Trophoblast cell (in vitro differentiated cells and primary cell): ENCODE measurements at regions not wholly inside any gene's neighbourhood (a gene's known extent, or its start where the extent isn't known, plus 50 kb on each side); places are given as distances from the start of the nearest gene placed in this dataset.

Source experiments
- DNase-seq, 2 donors: peaks; one replicate each; pipeline ENCODE4 v3.0.0-alpha.2; 2016
- H2AFZ ChIP-seq: 2 replicates; pipeline ENCODE4 v1.6.1; 2013; ENCODE audit warnings: low read length, moderate library complexity, mild to moderate bottlenecking; ENCODE audit not compliant: insufficient read depth, poor library complexity
- H2AK5ac ChIP-seq: 2 replicates; pipeline ENCODE4 v1.6.1; 2013; ENCODE audit warnings: mild to moderate bottlenecking, low read length
- H2BK120ac ChIP-seq: 2 replicates; pipeline ENCODE4 v1.6.1; 2013; ENCODE audit warnings: low read length, mild to moderate bottlenecking, moderate library complexity; ENCODE audit not compliant: insufficient read depth, poor library complexity
- H2BK12ac ChIP-seq: 2 replicates; pipeline ENCODE4 v1.6.1; 2013; ENCODE audit warnings: mild to moderate bottlenecking, low read length, moderate library complexity
- H2BK5ac ChIP-seq: 2 replicates; pipeline ENCODE4 v1.6.1; 2013; ENCODE audit warnings: low read length, low read depth, moderate library complexity, mild to moderate bottlenecking; ENCODE audit not compliant: poor library complexity
- H3K14ac ChIP-seq: 2 replicates; pipeline ENCODE4 v1.6.1; 2013; ENCODE audit warnings: mild to moderate bottlenecking, low read length
- H3K18ac ChIP-seq: 2 replicates; pipeline ENCODE4 v1.6.1; 2013; ENCODE audit warnings: mild to moderate bottlenecking, low read length
- H3K23ac ChIP-seq: 2 replicates; pipeline ENCODE4 v1.6.1; 2013; ENCODE audit warnings: low read length
- H3K27ac ChIP-seq: 2 replicates; pipeline ENCODE4 v1.5.1; 2013; ENCODE audit warnings: low read depth, mild to moderate bottlenecking, inconsistent platforms, low read length, moderate library complexity
- H3K27me3 ChIP-seq: 2 replicates; pipeline ENCODE4 v1.6.1; 2013; ENCODE audit warnings: inconsistent platforms, mild to moderate bottlenecking, low read length, moderate library complexity; ENCODE audit not compliant: insufficient read depth
- H3K36me3 ChIP-seq, 2 experiments: 1 replicate in 1 of 2; 2 replicates in 1 of 2; pipeline ENCODE4 v1.6.1; 2013; ENCODE audit warnings: low read length in 2 of 2, mild to moderate bottlenecking in 2 of 2, moderate library complexity in 1 of 2; ENCODE audit not compliant: insufficient read depth in 2 of 2, control insufficient read depth in 1 of 2
- H3K4ac ChIP-seq: 2 replicates; pipeline ENCODE4 v1.6.1; 2013; ENCODE audit warnings: low read depth, mild to moderate bottlenecking, low read length, moderate library complexity
- H3K4me1 ChIP-seq, 2 experiments: 1 replicate in 1 of 2; 2 replicates in 1 of 2; pipeline ENCODE4 v1.6.1; 2013; ENCODE audit warnings: low read length in 2 of 2, mild to moderate bottlenecking in 2 of 2, moderate library complexity in 1 of 2; ENCODE audit not compliant: insufficient read depth in 2 of 2, control insufficient read depth in 1 of 2
- H3K4me2 ChIP-seq: 2 replicates; pipeline ENCODE4 v1.6.1; 2013; ENCODE audit warnings: inconsistent platforms, mild to moderate bottlenecking, low read length, moderate library complexity
- H3K4me3 ChIP-seq: 2 replicates; pipeline ENCODE4 v1.5.1; 2013; ENCODE audit warnings: mild to moderate bottlenecking, low read depth, low read length, inconsistent platforms
- H3K79me1 ChIP-seq: one replicate; pipeline ENCODE4 v1.6.1; 2013; ENCODE audit warnings: low read length
- H3K79me2 ChIP-seq: 2 replicates; pipeline ENCODE4 v1.6.1; 2013; ENCODE audit warnings: low read length, mild to moderate bottlenecking; ENCODE audit not compliant: control insufficient read depth, insufficient read depth, poor library complexity
- H3K9ac ChIP-seq: 2 replicates; pipeline ENCODE4 v1.6.1; 2013; ENCODE audit warnings: mild to moderate bottlenecking, low read length
- H3K9me3 ChIP-seq: 2 replicates; pipeline ENCODE4 v1.6.1; 2013; ENCODE audit warnings: low read depth, mild to moderate bottlenecking, control low read depth, inconsistent platforms, low read length; ENCODE audit not compliant: insufficient read depth
- H4K12ac ChIP-seq: 2 replicates; pipeline ENCODE4 v1.6.1; 2013; ENCODE audit warnings: low read depth, mild to moderate bottlenecking, low read length, moderate library complexity
- H4K8ac ChIP-seq: 2 replicates; pipeline ENCODE4 v1.6.1; 2013; ENCODE audit warnings: low read depth, mild to moderate bottlenecking, low read length, moderate library complexity
- H4K91ac ChIP-seq: one replicate; pipeline ENCODE4 v1.6.1; 2013; ENCODE audit warnings: low read depth, mild to moderate bottlenecking, low read length, moderate library complexity
- WGBS: extraction: QIAGEN DNeasy Blood & Tissue Kit; methylation state at CpG from one replicate; pipeline ENCODE4 v1.1.7; 2013; ENCODE audit warnings: missing lambda C conversion rate; ENCODE audit not compliant: insufficient read length, insufficient coverage; ENCODE audit errors: extremely low coverage; 5-methylcytosine and 5-hydroxymethylcytosine counted together

DNA sequence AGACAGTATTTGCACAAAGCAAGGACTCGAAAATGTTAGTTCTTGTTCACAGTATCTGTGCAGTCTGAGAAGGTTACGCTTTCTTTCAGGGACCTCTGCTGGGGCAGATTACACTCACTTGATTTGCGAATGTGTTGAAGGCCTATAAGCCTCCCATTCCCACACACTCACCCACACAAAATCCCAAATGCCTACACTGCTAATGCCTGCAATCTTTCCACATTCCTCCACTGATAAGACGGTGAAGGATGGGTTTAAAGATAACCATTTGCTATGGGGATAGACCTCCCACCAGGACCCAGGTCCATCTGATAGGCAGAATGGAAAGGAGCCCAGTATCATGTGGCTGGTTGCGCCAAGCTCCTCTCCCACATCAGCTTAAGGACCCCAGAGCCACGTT is 394.9 kb upstream of the SALL1 start:
- no peak for DNase-seq
- H4K91ac ChIP-seq, result no peak overlapping the region
- H3K79me2 ChIP-seq, result no peaks in the 10 kb centered on the region
- H2BK5ac ChIP-seq, result no peak overlapping the region
- no peaks in the 10 kb centered on the region for H3K36me3 ChIP-seq
- H3K9ac ChIP-seq, result no peak overlapping the region
- no peak overlapping the region for H2BK12ac ChIP-seq
- no peak overlapping the region for H4K8ac ChIP-seq
- no peak overlapping the region for H4K12ac ChIP-seq
- no peak overlapping the region for H2BK120ac ChIP-seq
- H3K9me3 ChIP-seq, result peaks cover 2% of the 10 kb centered on the region
- H3K18ac ChIP-seq, result no peak overlapping the region
- H2AK5ac ChIP-seq, result no peak overlapping the region
- H3K4me2 ChIP-seq, result no peak overlapping the region
- H3K4me1 ChIP-seq, result no peaks in the 10 kb centered on the region
- no peak overlapping the region for H2AFZ ChIP-seq
- H3K14ac ChIP-seq, result no peak overlapping the region
- H3K27me3 ChIP-seq, result peaks cover 2% of the 10 kb centered on the region
- H3K27ac ChIP-seq, result no peak overlapping the region
- H3K4ac ChIP-seq, result no peak overlapping the region
- no peaks in the 10 kb centered on the region for H3K79me1 ChIP-seq
- H3K23ac ChIP-seq, result no peak overlapping the region
- WGBS, result no CpG with 5 or more reads among the region's 6 CpGs
- no peak overlapping the region for H3K4me3 ChIP-seq

DNA sequence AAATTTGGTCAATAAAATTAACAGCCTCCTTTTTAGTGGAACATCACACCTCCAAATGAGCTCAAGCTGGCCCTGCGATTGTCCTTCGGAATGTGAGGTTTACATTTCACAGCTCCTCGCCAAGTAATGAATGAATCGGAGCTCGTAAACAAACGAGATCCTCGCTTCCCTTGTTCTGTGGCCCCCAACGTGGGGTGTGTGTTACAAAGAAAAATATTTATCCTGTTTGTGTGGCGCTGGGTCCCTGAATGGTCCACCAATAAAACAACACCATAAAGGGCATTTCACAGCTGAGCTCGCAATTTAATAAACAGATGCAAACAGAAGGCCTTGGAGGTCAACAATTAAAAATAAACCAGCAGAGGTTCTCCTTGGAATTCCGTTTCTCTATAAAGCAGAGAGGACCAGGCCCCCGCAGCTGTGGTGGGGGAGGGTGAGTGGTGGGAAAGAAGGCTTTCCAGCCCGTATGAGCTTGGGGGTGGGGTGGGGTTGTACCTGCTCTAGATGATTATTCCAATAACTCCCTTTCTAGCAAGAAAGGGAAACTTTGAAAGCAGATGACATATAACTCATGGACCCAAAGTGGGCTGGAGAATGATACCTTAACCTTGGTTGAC is 393.9 kb upstream of the SALL1 start:
- Histone ChIP-seq H3K27ac (no peak overlapping the region), H3K36me3 (no peaks in the 10 kb centered on the region), H4K8ac (no peak overlapping the region), H2BK5ac (no peak overlapping the region), H3K18ac (no peak overlapping the region), H2BK12ac (no peak overlapping the region), H3K4me3 (no peak overlapping the region), H4K91ac (no peak overlapping the region), H3K79me1 (no peaks in the 10 kb centered on the region), H3K14ac (no peak overlapping the region), H3K4ac (no peak overlapping the region), H3K4me2 (no peak overlapping the region), H3K9ac (no peak overlapping the region), H3K23ac (no peak overlapping the region), H3K27me3 (peaks cover 2% of the 10 kb centered on the region), H2BK120ac (no peak overlapping the region), H2AK5ac (no peak overlapping the region), H3K4me1 (no peaks in the 10 kb centered on the region), H4K12ac (no peak overlapping the region), H2AFZ (no peak overlapping the region), H3K79me2 (no peaks in the 10 kb centered on the region), H3K9me3 (peaks cover 2% of the 10 kb centered on the region)
- no CpG with 5 or more reads among the region's 13 CpGs for WGBS
- no peak for DNase-seq

DNA sequence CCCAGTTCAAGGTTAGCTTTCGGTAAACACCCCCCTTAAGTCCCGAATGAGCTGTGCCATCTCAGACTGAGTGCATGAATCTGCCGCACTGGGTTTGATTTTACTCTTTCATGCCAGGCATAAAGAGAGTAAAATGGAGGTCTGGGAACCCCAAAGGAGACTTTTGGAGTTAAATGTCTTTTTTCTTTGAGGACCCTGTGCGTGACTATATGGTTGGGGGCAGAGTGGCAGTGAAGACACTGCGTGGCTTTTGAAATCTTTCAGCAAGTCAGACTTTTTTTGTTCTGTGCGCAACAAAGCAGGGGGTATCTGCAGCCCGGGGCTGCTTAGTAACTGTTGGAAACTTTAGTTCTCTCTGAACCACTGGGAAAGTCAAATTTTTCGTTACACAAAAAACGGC is 392.9 kb upstream of the SALL1 start:
- H3K4me1 ChIP-seq, result peaks cover 3 to 6% of the 10 kb centered on the region in 2 experiments
- H3K23ac ChIP-seq, result no peak overlapping the region
- no peak overlapping the region for H2BK5ac ChIP-seq
- no peak overlapping the region for H3K27ac ChIP-seq
- peaks cover 3% of the 10 kb centered on the region for H3K9me3 ChIP-seq
- H3K79me2 ChIP-seq, result no peaks in the 10 kb centered on the region
- no peak overlapping the region for H3K4ac ChIP-seq
- WGBS, result no CpG with 5 or more reads among the region's 9 CpGs
- H4K91ac ChIP-seq, result no peak overlapping the region
- H3K36me3 ChIP-seq, result no peaks in the 10 kb centered on the region
- peaks cover 2% of the 10 kb centered on the region for H3K27me3 ChIP-seq
- H2AK5ac ChIP-seq, result no peak overlapping the region
- H4K8ac ChIP-seq, result no peak overlapping the region
- no peak for DNase-seq
- H2AFZ ChIP-seq, result no peak overlapping the region
- H3K4me3 ChIP-seq, result no peak overlapping the region
- H3K79me1 ChIP-seq, result no peaks in the 10 kb centered on the region
- H3K14ac ChIP-seq, result no peak overlapping the region
- H3K18ac ChIP-seq, result no peak overlapping the region
- H4K12ac ChIP-seq, result no peak overlapping the region
- no peak overlapping the region for H2BK120ac ChIP-seq
- no peak overlapping the region for H3K4me2 ChIP-seq
- H3K9ac ChIP-seq, result no peak overlapping the region
- H2BK12ac ChIP-seq, result no peak overlapping the region

DNA sequence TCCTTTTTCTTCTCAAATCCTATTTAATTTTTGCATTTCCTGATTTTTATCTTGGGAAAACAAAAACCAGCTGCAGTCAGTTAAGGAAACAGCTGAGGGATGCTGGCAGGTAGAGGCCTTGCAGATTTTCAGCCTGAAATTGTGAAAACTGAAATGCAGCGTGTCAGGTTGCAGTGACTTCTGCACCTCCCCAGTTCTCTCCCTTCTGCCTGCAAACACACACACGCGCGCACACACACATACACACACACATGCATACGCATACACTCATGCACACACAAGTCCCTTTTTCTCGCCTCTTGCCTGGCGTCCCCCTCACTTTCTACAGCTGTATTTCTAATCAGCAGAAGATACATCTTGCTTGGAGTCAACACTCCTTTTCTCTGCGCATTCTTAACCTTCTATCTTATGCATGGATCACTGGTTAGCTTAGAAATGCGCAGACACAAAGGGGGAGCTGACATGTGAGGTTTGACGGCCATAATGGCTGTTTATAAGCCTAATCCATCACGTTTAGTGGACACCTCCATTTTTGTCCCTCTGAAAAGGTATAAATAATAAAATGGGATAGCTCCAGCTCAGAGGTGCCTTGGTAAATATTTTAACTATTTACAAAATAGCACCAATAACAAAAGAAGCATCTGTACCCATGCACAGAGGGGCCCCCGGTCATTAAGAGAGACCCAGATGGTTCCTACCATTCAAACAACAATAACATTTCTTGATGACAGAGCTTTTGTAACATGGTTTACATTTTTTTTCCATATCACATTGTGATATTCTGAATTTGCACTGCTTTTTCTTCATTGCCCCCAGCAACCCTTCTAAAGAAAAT is 392.1 kb upstream of the SALL1 start:
- Histone ChIP-seq H3K79me2 (no peaks in the 10 kb centered on the region), H4K12ac (no peak overlapping the region), H3K9ac (no peak overlapping the region), H2BK5ac (no peak overlapping the region), H3K4me3 (no peak overlapping the region), H4K91ac (no peak overlapping the region), H2BK120ac (no peak overlapping the region), H3K23ac (no peak overlapping the region), H3K4me2 (no peak overlapping the region), H3K14ac (no peak overlapping the region), H3K79me1 (peaks cover 2% of the 10 kb centered on the region), H3K4me1 (peaks cover 6 to 8% of the 10 kb centered on the region in 2 experiments), H3K9me3 (peaks cover 3% of the 10 kb centered on the region), H3K4ac (no peak overlapping the region), H2AFZ (no peak overlapping the region), H4K8ac (no peak overlapping the region), H3K27ac (no peak overlapping the region), H3K18ac (no peak overlapping the region), H2AK5ac (no peak overlapping the region), H3K27me3 (peaks cover 2% of the 10 kb centered on the region), H3K36me3 (no peaks in the 10 kb centered on the region), H2BK12ac (no peak overlapping the region)
- no CpG with 5 or more reads among the region's 12 CpGs for WGBS
- DNase-seq, result no peak
